CD4-positive, alpha-beta T cell treated with Interferon alpha-2 for 1 hour (primary cell): ENCODE measurements at regions not wholly inside any gene's neighbourhood (a gene's known extent, or its start where the extent isn't known, plus 50 kb on each side); places are given as distances from the start of the nearest gene placed in this dataset.

Source experiments
- DNase-seq, 2 donors: peaks; one replicate each; pipeline ENCODE4 v3.0.0-alpha.2; 2020 to 2022

- no peak for DNase-seq
These were observed 201.4 kb upstream of the CTNNB1 start for GRCh38 chr3:40997711-40998519.

DNA sequence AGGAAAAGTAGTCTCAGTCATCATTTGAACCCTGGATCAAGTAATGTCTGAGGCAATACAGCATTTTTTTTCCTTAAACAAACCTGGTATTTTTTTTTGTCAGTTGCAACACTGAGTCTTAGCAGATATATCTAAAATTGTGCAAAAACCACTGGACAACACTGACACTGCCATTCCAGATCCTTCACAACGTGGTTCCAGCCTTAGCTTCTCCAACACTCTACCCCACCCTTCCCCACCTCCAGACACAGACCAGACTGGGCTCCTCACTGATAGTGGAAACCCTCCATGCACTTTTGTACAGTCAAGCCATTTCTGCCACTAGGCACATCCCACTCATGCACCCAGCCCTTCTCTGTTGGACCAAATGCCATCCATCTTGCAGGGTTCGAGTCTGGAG, 199.6 kb upstream of the CTNNB1 start:
- no peak for DNase-seq

DNA sequence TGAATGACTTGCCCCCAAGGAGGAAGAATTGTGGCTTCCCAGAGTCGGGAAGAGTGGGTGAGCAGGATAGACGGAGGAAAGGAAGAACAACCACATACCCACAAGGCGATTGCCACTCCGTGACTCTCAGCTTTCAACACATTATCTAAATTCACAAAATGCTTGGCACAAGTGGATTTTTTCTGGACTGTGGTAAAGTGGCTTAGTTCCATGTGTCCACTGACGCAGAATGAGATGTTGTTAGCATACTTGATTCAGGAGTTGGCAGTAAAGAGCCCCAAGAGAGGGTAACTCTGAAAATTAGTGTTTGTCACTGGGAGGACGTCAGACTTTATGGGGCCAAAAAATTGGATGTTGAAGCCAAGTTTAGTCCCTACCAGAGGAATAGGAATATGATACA, 198.8 kb upstream of the CTNNB1 start:
- no peak for DNase-seq

GRCh38 chr3:41001556-41001955, 197.7 kb upstream of the CTNNB1 start:
- DNase-seq = no peak

- DNase-seq = no peak
These were observed 197.2 kb upstream of the CTNNB1 start for GRCh38 chr3:41002104-41002503.

- DNase-seq = no peak
These were observed 191.9 kb upstream of the CTNNB1 start for GRCh38 chr3:41007399-41007798.

GRCh38 chr3:41011854-41012253, 187.5 kb upstream of the CTNNB1 start:
- DNase-seq = no peak

GRCh38 chr3:41018855-41019254, 180.4 kb upstream of the CTNNB1 start:
- no peak for DNase-seq

DNA sequence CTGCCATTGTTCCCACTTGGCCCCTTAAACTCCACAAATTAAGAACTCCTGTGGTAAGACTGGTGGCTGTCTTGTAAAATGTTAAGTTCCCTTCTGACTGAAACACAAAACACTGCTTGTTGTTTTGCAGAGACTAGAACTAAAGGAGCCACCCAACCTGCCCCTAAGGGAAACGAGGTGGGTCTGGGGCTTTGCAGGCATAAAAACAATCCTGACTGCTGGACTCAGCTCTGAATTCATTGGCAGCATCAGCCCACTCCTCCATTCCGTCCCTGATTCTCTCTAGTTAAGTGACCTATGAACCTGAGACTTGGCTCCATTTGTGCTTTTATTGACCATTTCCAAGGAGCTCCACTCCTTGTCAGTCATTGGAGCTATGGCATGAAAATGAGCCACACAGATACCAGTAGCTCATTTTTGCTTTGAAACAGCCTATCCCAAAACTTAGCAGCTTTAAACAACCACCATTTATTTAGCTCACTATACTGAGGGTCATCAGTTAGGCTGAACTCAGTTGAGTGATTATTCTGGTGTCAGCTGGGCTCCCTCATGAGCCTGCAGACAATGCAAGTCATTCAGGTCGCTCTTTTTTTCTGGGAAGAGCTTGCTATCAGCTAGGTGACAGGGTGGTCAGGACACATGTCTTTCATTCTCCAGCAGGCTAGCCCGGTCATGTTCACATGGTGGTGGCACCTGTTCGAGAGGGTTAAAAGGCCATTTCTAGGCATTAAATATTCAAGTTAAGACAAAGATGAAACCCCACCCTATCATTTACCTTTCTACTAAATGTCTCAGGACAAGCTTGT, 175.1 kb upstream of the CTNNB1 start:
- DNase-seq = no peak

DNA sequence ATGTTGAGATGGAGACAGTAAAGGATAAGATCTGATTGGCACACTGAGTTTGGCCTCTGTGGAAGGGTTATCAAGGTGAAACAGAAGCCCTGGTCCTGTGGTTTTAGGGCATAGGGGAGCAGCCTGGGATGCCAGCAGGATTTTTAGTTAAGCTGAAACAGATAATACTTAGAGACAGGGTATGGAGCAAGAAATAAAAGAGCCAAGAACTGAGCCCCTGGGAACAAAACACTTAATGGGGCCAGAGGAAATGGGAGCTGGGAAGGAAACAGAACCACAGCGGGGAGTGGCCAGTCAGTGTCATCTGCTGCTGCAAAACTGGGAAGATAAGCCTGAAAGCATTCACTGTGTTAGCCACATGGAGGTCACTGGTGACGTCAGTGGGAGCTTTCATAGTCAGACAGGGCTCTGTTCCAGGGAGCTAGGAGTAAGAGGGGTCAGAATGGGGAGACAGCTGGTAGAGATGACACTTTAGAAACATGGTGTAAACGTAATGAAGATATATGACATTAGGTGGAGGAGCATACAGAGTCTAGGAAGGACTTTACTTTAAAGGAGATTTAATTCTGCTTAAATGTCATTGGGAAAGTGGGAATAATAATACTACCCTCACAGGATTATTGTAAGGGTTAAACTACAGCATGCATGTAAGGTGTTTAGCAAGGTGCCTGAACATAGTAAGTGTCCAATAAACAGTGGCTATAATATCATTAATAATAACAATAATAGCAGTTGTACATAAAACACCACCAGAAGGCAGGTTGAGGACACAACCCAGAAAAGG, 172.7 kb upstream of the CTNNB1 start:
- no peak for DNase-seq

- DNase-seq = no peak
These were observed 169.9 kb upstream of the CTNNB1 start for GRCh38 chr3:41029356-41029755.

DNA sequence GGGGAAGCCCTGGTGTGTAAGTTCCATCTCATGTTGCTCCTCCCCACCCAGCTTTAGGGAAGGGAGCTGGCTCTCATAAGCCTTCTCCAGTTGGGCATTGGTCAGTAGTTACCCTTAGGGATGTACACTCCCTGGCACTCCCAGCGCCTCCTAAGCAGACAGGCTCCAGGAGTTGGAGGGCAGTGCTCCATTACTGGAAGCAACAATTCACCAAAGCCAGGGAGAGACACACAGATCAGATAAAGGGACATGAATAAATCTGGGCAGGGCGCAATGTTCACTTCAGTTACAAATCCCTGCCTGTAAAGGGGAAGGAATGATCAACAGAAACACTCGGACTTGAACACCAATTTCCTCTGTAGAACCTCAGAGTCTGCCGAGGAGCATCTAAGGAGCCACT, 169.1 kb upstream of the CTNNB1 start:
- DNase-seq = no peak

DNA sequence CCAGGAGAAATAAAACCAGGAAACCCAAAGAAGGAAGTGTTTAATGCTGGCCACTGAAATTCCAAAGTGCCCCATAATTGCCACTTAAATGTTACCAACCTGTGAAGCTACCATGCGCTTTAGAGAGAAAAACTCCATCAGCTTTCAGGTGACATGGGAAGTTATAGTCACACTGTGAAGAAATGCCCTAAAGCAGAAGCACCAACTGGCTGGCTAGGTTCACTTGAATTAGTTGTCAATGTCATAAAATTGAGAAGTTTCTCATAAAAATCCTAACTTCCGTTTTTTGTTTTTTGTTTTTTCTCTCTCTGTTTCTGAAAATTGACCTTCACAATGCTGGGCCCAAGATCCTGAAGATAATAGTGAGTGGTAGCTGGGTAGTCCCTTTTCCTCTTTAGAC, 167.9 kb upstream of the CTNNB1 start:
- DNase-seq = no peak

DNA sequence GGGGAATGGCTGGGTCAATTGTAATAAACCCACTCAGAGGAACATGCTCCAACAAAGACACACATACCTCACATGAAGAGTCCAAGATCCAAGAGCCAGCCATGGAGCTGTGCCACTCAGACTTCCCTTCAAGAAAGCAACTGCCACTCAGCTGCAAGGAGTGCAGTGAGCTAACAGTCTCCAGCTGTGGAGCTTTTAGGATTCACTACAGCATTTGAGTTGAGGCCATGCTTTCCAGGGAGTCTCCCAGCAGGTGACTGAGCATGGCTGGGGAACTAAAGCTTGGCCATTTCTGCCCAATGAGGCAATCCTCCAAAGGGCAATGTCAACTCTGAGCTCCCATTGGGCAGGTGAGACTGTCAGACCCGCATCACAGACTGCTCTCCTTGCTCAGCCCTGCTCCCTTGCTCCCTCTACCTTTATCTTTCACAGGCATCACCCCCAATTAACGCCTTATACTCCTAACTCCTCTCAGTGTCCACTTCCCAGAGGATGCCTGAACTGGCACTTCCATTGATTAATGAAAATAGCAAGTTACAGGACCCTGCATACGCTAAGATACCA, 165.3 kb upstream of the CTNNB1 start:
- DNase-seq = no peak

- DNase-seq = no peak
These were observed 163.8 kb upstream of the CTNNB1 start for GRCh38 chr3:41035456-41036022.

DNA sequence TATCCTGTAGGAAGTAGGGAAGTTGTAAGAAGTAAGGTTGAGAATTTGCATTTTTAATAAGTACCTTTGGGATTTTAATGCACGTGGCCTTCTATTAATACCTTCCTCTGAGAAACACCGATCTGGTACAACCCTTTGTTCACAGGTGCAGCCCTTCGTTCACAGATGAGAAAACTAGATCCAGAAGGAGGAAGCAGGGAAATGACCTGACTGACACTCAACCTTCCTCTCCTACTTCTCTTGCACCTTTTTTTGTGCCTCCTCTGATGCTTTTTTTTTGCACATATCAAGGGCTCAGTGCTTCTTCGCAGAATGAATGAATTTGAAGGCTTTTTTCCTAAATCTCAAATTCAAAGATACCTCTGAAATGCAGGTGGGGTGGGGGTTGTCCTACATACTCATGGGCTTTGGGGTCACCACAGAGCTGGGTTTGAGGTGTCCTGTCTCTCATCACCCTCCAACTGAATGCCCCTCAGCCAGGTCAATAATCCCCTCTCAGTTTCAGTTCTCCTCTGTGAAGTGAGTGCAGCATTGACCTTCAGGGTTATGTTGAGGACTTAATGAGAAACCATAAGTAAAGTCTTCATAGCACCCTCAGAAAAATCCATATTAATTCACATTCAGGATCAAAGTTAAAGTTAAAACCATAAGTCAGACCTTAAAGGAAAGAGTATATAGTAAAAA, 161.5 kb upstream of the CTNNB1 start:
- no peak for DNase-seq

- DNase-seq = no peak
These were observed 159.0 kb upstream of the CTNNB1 start for GRCh38 chr3:41040256-41040655.

- no peak for DNase-seq
These were observed 157.8 kb upstream of the CTNNB1 start for GRCh38 chr3:41041462-41041861.

GRCh38 chr3:41041899-41042298, 157.4 kb upstream of the CTNNB1 start:
- DNase-seq = no peak

DNA sequence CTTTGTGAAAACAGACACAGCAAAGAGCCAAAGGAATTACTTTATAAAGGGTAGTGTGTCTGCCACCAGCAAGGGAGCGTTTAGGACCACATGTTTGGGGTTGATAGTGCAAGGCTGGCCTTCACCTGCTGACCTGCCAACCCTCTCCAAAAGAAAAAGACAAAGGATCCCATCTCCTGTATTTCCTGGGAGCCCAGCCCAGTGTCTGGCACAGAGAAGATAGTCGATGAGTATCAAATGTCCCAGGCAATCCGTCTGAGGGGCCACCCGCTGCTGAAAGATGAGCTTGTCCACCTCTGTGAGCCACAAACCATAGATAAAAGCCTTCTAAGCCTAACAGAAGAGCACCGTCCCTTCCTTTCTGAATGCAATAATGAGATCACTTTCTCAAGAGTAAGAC, 154.8 kb upstream of the CTNNB1 start:
- DNase-seq = no peak

DNA sequence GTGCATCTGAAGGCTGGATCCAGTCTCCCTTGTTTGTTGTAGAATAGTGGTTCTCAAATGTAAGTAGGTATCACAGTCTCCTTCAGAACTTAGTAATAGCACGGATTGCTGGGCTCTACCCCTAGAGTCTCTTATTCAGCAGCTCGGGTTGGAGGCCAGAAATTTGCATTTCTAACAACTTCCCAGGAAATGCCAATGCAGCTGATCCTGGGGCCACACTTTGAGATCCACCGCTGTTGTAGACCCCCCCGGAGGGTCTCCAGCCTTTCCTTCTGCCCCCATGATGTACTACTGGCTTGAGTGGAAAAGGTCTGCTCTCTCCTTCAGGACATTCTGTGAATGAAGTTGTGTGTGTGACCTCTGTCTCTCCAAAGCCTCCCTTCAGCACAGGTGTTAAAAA, 153.8 kb upstream of the CTNNB1 start:
- DNase-seq = no peak

DNA sequence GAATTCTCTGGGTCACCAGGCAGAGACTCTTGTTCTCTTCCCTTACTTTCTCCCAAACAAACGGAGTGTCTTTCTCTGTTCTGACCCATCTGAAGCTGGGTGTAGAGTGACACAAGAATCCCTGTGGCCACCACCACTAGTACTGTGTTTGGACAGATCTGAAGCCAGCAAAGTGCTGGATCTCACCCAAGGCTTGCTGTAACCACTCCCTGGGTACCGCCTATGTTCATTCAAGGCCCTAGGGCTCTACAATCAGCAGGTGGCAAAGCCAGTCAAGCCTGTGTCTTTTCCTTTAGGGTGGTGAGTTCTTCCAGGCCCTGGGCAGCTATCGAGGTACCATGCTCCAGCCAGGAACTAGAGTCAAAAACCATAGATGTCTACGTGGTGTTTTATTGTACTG, 149.2 kb upstream of the CTNNB1 start:
- no peak for DNase-seq
